A549 (cell line): ENCODE measurements at regions not wholly inside any gene's neighbourhood (a gene's known extent, or its start where the extent isn't known, plus 50 kb on each side); places are given as distances from the start of the nearest gene placed in this dataset.

Experiments used
- ATAC-seq, 2 experiments: fragments of 200-7000 bp in 1 of 2; fragments of >200 bp in 1 of 2; cut with Nextera tagmentation in 1 of 2; cut with Tn5 transposase in 1 of 2; 3 replicates each; pipeline versions ENCODE4 v1.8.0 to v1.9.1; 2018 to 2020; ENCODE audit warnings: mild to moderate bottlenecking in 1 of 2, moderate library complexity in 1 of 2
- CTCF ChIA-PET: fragments of 300-600 bp; sonication (Branson Sonifier 250); formaldehyde crosslinking; extraction: SDS; loops from one replicate; lab custom pipeline; 2021; ENCODE audit warnings: antibody characterized with exemption, inconsistent platforms; lab: Yijun Ruan, JAX
- POLR2A ChIA-PET: fragments of 350-600 bp; formaldehyde crosslinking; extraction: SDS; loops from one replicate; lab custom pipeline; 2021; ENCODE audit warnings: antibody characterized with exemption, inconsistent platforms; lab: Yijun Ruan, JAX
- DNase-seq, 2 experiments: peaks; one replicate each; pipeline versions ENCODE4 v3.0.0 to v3.0.0-alpha.2; 2011 to 2016; ENCODE audit warnings: low read depth in 1 of 2, low spot score in 1 of 2
- FAIRE-seq: peaks from 2 replicates; lab custom pipeline; 2011; peaks lifted over from hg19 to GRCh38; lab: Jason Lieb, UNC
- H3K27ac ChIP-seq, 2 experiments: fragments of >200 bp; sonication (Bioruptor Twin); formaldehyde crosslinking; 3 replicates each; pipeline ENCODE4 v1.5.1; 2016 to 2017
- H3K4me1 ChIP-seq: fragments of >200 bp; sonication (Bioruptor Twin); formaldehyde crosslinking; 3 replicates; pipeline ENCODE4 v1.6.1; 2016
- H3K4me2 ChIP-seq: fragments of >200 bp; sonication (Bioruptor Twin); formaldehyde crosslinking; 3 replicates; pipeline ENCODE4 v1.6.1; 2016
- H3K4me3 ChIP-seq: fragments of >200 bp; sonication (Bioruptor Twin); formaldehyde crosslinking; 3 replicates; pipeline ENCODE4 v1.5.1; 2016
- H3K9me3 ChIP-seq: fragments of >200 bp; sonication (Bioruptor Twin); formaldehyde crosslinking; 3 replicates; pipeline ENCODE4 v1.6.1; 2016
- BHLHE40 ChIP-seq: IDR thresholded peaks from 2 replicates; pipeline ENCODE4 v1.6.1; 2012; ENCODE audit warnings: low read depth, low read length, inconsistent platforms
- CBX2 ChIP-seq: fragments of 200-600 bp; sonication (generic); IDR thresholded peaks from 2 replicates; pipeline ENCODE4 v1.6.1; 2016; ENCODE audit warnings: low read depth, mild to moderate bottlenecking, borderline replicate concordance
- CHD4 ChIP-seq: fragments of 200-600 bp; sonication (generic); IDR thresholded peaks from 2 replicates; pipeline ENCODE4 v1.6.1; 2016; ENCODE audit warnings: antibody characterized with exemption, mild to moderate bottlenecking, borderline replicate concordance
- EHMT2 ChIP-seq: fragments of 200-600 bp; sonication (generic); IDR thresholded peaks from 2 replicates; pipeline ENCODE4 v1.6.1; 2016; ENCODE audit warnings: antibody characterized with exemption, low read depth, mild to moderate bottlenecking, moderate library complexity
- EP300 ChIP-seq, 2 experiments: fragments of >200 bp; sonication (Bioruptor Twin); formaldehyde crosslinking; IDR thresholded peaks; 2 replicates in 1 of 2; 3 replicates in 1 of 2; pipeline ENCODE4 v1.6.1; 2016 to 2017
- ESRRA ChIP-seq: fragments of 150-350 bp; IDR thresholded peaks from 2 replicates; pipeline ENCODE4 v1.6.1; 2014; ENCODE audit warnings: mild to moderate bottlenecking, low read length, borderline replicate concordance
- HDAC2 ChIP-seq: fragments of 200-600 bp; sonication (generic); IDR thresholded peaks from 2 replicates; pipeline ENCODE4 v1.6.1; 2016
- HOXA7 ChIP-seq: fragments of 250-450 bp; sonication (Bioruptor Pico); IDR thresholded peaks from 2 replicates; pipeline ENCODE4 v1.5.0; 2020; ENCODE audit warnings: mild to moderate bottlenecking, moderate library complexity
- HOXB13 ChIP-seq: fragments of 250-450 bp; sonication (Bioruptor Pico); IDR thresholded peaks from 2 replicates; pipeline ENCODE4 v1.5.0; 2020; ENCODE audit warnings: low read depth, mild to moderate bottlenecking, moderate library complexity
- HOXB5 ChIP-seq: fragments of 250-450 bp; sonication (Bioruptor Pico); IDR thresholded peaks from 2 replicates; pipeline ENCODE4 v1.5.0; 2020; ENCODE audit warnings: mild to moderate bottlenecking, moderate library complexity
- JUN ChIP-seq, 2 experiments: fragments of >200 bp; sonication (Bioruptor Twin); formaldehyde crosslinking; IDR thresholded peaks; 2 replicates in 1 of 2; 3 replicates in 1 of 2; pipeline ENCODE4 v1.6.1; 2016 to 2017
- MAX ChIP-seq: IDR thresholded peaks from 2 replicates; pipeline ENCODE4 v1.6.1; 2012
- MYC ChIP-seq: IDR thresholded peaks from 2 replicates; pipeline ENCODE4 v1.6.1; 2012; ENCODE audit warnings: mild to moderate bottlenecking, inconsistent platforms, low read length, improper control_type of control experiment, borderline replicate concordance
- PHF8 ChIP-seq: fragments of 200-600 bp; sonication (generic); IDR thresholded peaks from 2 replicates; pipeline ENCODE4 v1.6.1; 2016; ENCODE audit warnings: low read depth, mild to moderate bottlenecking, antibody characterized with exemption, moderate library complexity, borderline replicate concordance
- RAD21 ChIP-seq, 2 experiments: fragments of >200 bp in 1 of 2; sonication (Bioruptor Twin) in 1 of 2; formaldehyde crosslinking in 1 of 2; IDR thresholded peaks in 1 of 2; conservative IDR thresholded peaks in 1 of 2; 2 replicates in 1 of 2; 3 replicates in 1 of 2; pipeline ENCODE4 v1.6.1; 2012 to 2018; ENCODE audit warnings: inconsistent platforms in 1 of 2
- RARB ChIP-seq: fragments of 250-450 bp; sonication (Bioruptor Pico); IDR thresholded peaks from 2 replicates; pipeline ENCODE4 v1.8.0; 2021; ENCODE audit warnings: mild to moderate bottlenecking, moderate library complexity
- RCOR1 ChIP-seq: fragments of 150-350 bp; IDR thresholded peaks from 2 replicates; pipeline ENCODE4 v1.6.1; 2014; ENCODE audit warnings: antibody characterized with exemption, low read length, low read depth
- RFX5 ChIP-seq: fragments of 450-650 bp; IDR thresholded peaks from 2 replicates; pipeline ENCODE4 v1.7.1; 2014; ENCODE audit warnings: antibody characterized with exemption, mild to moderate bottlenecking, moderate library complexity
- SMC3 ChIP-seq: fragments of >200 bp; sonication (Bioruptor Twin); formaldehyde crosslinking; IDR thresholded peaks from 3 replicates; pipeline ENCODE4 v1.6.1; 2018; ENCODE audit warnings: inconsistent platforms
- SREBF2 ChIP-seq: fragments of 450-650 bp; IDR thresholded peaks from 2 replicates; pipeline ENCODE4 v1.6.1; 2014; ENCODE audit warnings: mild to moderate bottlenecking, moderate library complexity
- USF2 ChIP-seq: fragments of 450-650 bp; IDR thresholded peaks from 2 replicates; pipeline ENCODE4 v1.6.1; 2014; ENCODE audit warnings: antibody characterized with exemption
- ZC3H11A ChIP-seq: fragments of 450-650 bp; IDR thresholded peaks from 2 replicates; pipeline ENCODE4 v1.6.1; 2014; ENCODE audit warnings: antibody characterized with exemption, mild to moderate bottlenecking
- ZFP36 ChIP-seq: fragments of 450-650 bp; IDR thresholded peaks from 2 replicates; pipeline ENCODE4 v1.6.1; 2014; ENCODE audit warnings: borderline replicate concordance; ENCODE audit not compliant: partially characterized antibody
- ZNF302 ChIP-seq: fragments of 250-450 bp; sonication (Bioruptor Pico); IDR thresholded peaks from 2 replicates; pipeline ENCODE4 v1.9.0; 2021; ENCODE audit warnings: inconsistent platforms, mild to moderate bottlenecking, moderate library complexity
- ZSCAN20 ChIP-seq: fragments of 250-450 bp; sonication (Bioruptor Pico); IDR thresholded peaks from 2 replicates; pipeline ENCODE4 v1.8.0; 2022; ENCODE audit warnings: mild to moderate bottlenecking, moderate library complexity
- WGBS: methylation state at CpG from one replicate; pipeline ENCODE4 v1.1.6; 2017; ENCODE audit errors: missing lambda C conversion rate; 5-methylcytosine and 5-hydroxymethylcytosine counted together

GRCh38 chr6:84329516-84329915 is 102.1 kb upstream of the CEP162 start:
- H3K27ac ChIP-seq: no peak overlapping the region
- POLR2A ChIA-PET: no interaction called here
- CTCF ChIA-PET: no interaction called here
- no peaks in the 10 kb centered on the region for H3K9me3 ChIP-seq
- 54% methylated on average over 2 of the region's 2 CpGs for WGBS
- no peak for DNase-seq
- ATAC-seq: no peak
- no peak overlapping the region for H3K4me2 ChIP-seq
- no peak overlapping the region for H3K4me3 ChIP-seq
- TF ChIP-seq PHF8 (no peak), ZFP36 (no peak), RARB (CRISPR knock-in tag) (no peak), HOXB13 (CRISPR knock-in tag) (no peak), SMC3 (no peak), HOXB5 (CRISPR knock-in tag) (no peak), EHMT2 (no peak), MAX (no peak), MYC (no peak), BHLHE40 (no peak), USF2 (no peak), EP300 (IDR thresholded peaks at IDR 0.05) (no peak), RAD21 (conservative IDR thresholded peaks at IDR 0.05 in 1 of 2, IDR thresholded peaks at IDR 0.05 in 1 of 2) (no peak), HDAC2 (no peak), ZSCAN20 (CRISPR knock-in tag) (no peak), JUN (IDR thresholded peaks at IDR 0.05) (no peak), ZNF302 (CRISPR knock-in tag) (no peak), CHD4 (no peak), SREBF2 (no peak)
- FAIRE-seq: no peak
- H3K4me1 ChIP-seq: no peaks in the 10 kb centered on the region

GRCh38 chr6:84329077-84329476 is 101.6 kb upstream of the CEP162 start:
- H3K27ac ChIP-seq: no peak overlapping the region
- no peak overlapping the region for H3K4me3 ChIP-seq
- 88% methylated on average over 3 of the region's 3 CpGs for WGBS
- no peaks in the 10 kb centered on the region for H3K4me1 ChIP-seq
- TF ChIP-seq ZC3H11A (no peak), EHMT2 (no peak), MYC (no peak), RFX5 (no peak), HOXA7 (CRISPR knock-in tag) (no peak), JUN (IDR thresholded peaks at IDR 0.05) (no peak), CHD4 (no peak), RAD21 (conservative IDR thresholded peaks at IDR 0.05 in 1 of 2, IDR thresholded peaks at IDR 0.05 in 1 of 2) (no peak), SREBF2 (no peak), ESRRA (no peak), RCOR1 (no peak), EP300 (IDR thresholded peaks at IDR 0.05) (no peak), CBX2 (no peak)
- ATAC-seq (no peak), FAIRE-seq (no peak), DNase-seq (no peak)
- POLR2A ChIA-PET: no interaction called here
- no peak overlapping the region for H3K4me2 ChIP-seq
- CTCF ChIA-PET: no interaction called here
- H3K9me3 ChIP-seq: no peaks in the 10 kb centered on the region

GRCh38 chr6:84317463-84317862 is 90.0 kb upstream of the CEP162 start:
- Histone ChIP-seq H3K4me1 (no peaks in the 10 kb centered on the region), H3K4me2 (no peak overlapping the region), H3K27ac (no peak overlapping the region), H3K4me3 (no peak overlapping the region), H3K9me3 (no peaks in the 10 kb centered on the region)
- ChIA-PET CTCF (no interaction called here), POLR2A (no interaction called here)
- no peak for TF ChIP-seq ZFP36
- TF ChIP-seq JUN (IDR thresholded peaks at IDR 0.05): no peak
- no peak for TF ChIP-seq MAX
- no peak for TF ChIP-seq HOXA7 (CRISPR knock-in tag)
- 7% methylated on average over 2 of the region's 2 CpGs for whole genome bisulfite sequencing
- FAIRE-seq (no peak), ATAC-seq (no peak), DNase-seq (no peak)
